Neural progenitor cell (in vitro differentiated cells): ENCODE measurements at regions not wholly inside any gene's neighbourhood (a gene's known extent, or its start where the extent isn't known, plus 50 kb on each side); places are given as distances from the start of the nearest gene placed in this dataset.

Experiments
- CTCF ChIP-seq: fragments of 200-600 bp; sonication (generic); IDR thresholded peaks from 2 replicates; pipeline ENCODE4 v1.5.1; 2017; ENCODE audit warnings: antibody characterized with exemption, mild to moderate bottlenecking
- EZH2 ChIP-seq: fragments of 200-600 bp; sonication (generic); IDR thresholded peaks from 2 replicates; pipeline ENCODE4 v1.6.1; 2017; ENCODE audit warnings: antibody characterized with exemption, mild to moderate bottlenecking, moderate library complexity
- EZH2phosphoT487 ChIP-seq: fragments of 200-600 bp; sonication (generic); IDR thresholded peaks from 2 replicates; pipeline ENCODE4 v1.6.1; 2017; ENCODE audit warnings: antibody characterized with exemption

GRCh38 chr5:101143526-101143925, 240.4 kb upstream of the ST8SIA4 start:
- TF ChIP-seq EZH2 (no peak), CTCF (no peak), EZH2phosphoT487 (no peak)
